ENCODE measurements at regions not wholly inside any gene's neighbourhood (a gene's known extent, or its start where the extent isn't known, plus 50 kb on each side); places are given as distances from the start of the nearest gene placed in this dataset.
"Not testable (repeated sequence)": the region's sequence is repeated elsewhere in the genome, so short reads cannot be mapped to it uniquely, and the experiment has no call there.

GRCh38 chr7:131937868-131938267, 381.4 kb upstream of the PODXL start:
- H3K27me3 Mint-ChIP-seq, result no peaks in the 10 kb centered on the region
- peaks cover 2% of the 10 kb centered on the region for H3K9me3 Mint-ChIP-seq
- H3K4me3 Mint-ChIP-seq, result no peak overlapping the region
- H3K36me3 Mint-ChIP-seq (ENCODE audit: low read depth), result no peaks in the 10 kb centered on the region
- ChIA-PET POLR2A (no interaction called here), CTCF (no interaction called here)
- TF ChIP-seq CTCF (IDR thresholded peaks at IDR 0.05), result no peak
- intact Hi-C loops (cut with micrococcal nuclease), result no loop called here
- DNase-seq (no peak), ATAC-seq (ENCODE audit: low read depth) (no peak)
- no peak overlapping the region for H3K27ac Mint-ChIP-seq
- H3K4me1 Mint-ChIP-seq, result no peaks in the 10 kb centered on the region

GRCh38 chr7:131935180-131935579, 378.8 kb upstream of the PODXL start:
- intact Hi-C loops (cut with micrococcal nuclease), result no loop called here
- no peaks in the 10 kb centered on the region for H3K36me3 Mint-ChIP-seq (ENCODE audit: low read depth)
- no peak for DNase-seq
- CTCF ChIA-PET, result no interaction called here
- TF ChIP-seq CTCF (IDR thresholded peaks at IDR 0.05), result no peak
- ATAC-seq (ENCODE audit: low read depth), result no peak
- no peaks in the 10 kb centered on the region for H3K4me1 Mint-ChIP-seq
- H3K9me3 Mint-ChIP-seq, result peaks cover 2% of the 10 kb centered on the region
- no peak overlapping the region for H3K27ac Mint-ChIP-seq
- H3K27me3 Mint-ChIP-seq, result no peaks in the 10 kb centered on the region
- H3K4me3 Mint-ChIP-seq, result no peak overlapping the region
- POLR2A ChIA-PET, result no interaction called here

GRCh38 chr7:131934452-131934851, 378.0 kb upstream of the PODXL start:
- Mint-ChIP-seq H3K27ac (no peak overlapping the region), H3K27me3 (no peaks in the 10 kb centered on the region), H3K4me1 (no peaks in the 10 kb centered on the region), H3K9me3 (peaks cover 2% of the 10 kb centered on the region), H3K36me3 (ENCODE audit: low read depth) (no peaks in the 10 kb centered on the region), H3K4me3 (no peak overlapping the region)
- ATAC-seq (ENCODE audit: low read depth) (no peak), DNase-seq (no peak)
- ChIA-PET CTCF (no interaction called here), POLR2A (no interaction called here)
- intact Hi-C loops (cut with micrococcal nuclease), result no loop called here
- TF ChIP-seq CTCF (IDR thresholded peaks at IDR 0.05), result no peak

- Mint-ChIP-seq H3K27me3 (no peaks in the 10 kb centered on the region), H3K4me3 (no peak overlapping the region), H3K9me3 (peaks cover 2% of the 10 kb centered on the region), H3K27ac (no peak overlapping the region), H3K4me1 (no peaks in the 10 kb centered on the region), H3K36me3 (ENCODE audit: low read depth) (no peaks in the 10 kb centered on the region)
- CTCF ChIA-PET, result no interaction called here
- DNase-seq (no peak), ATAC-seq (ENCODE audit: low read depth) (no peak)
- no peak for TF ChIP-seq CTCF (IDR thresholded peaks at IDR 0.05)
- intact Hi-C loops (cut with micrococcal nuclease), result no loop called here
- POLR2A ChIA-PET, result no interaction called here
These were observed 377.4 kb upstream of the PODXL start for GRCh38 chr7:131933751-131934289.

GRCh38 chr7:131933219-131933618, 376.8 kb upstream of the PODXL start:
- H3K9me3 Mint-ChIP-seq; H3K27me3 Mint-ChIP-seq; CTCF ChIA-PET; H3K4me3 Mint-ChIP-seq; intact Hi-C loops (cut with micrococcal nuclease); H3K4me1 Mint-ChIP-seq; H3K36me3 Mint-ChIP-seq (ENCODE audit: low read depth); POLR2A ChIA-PET; H3K27ac Mint-ChIP-seq; ATAC-seq (ENCODE audit: low read depth); DNase-seq: not testable (repeated sequence)

- no peak for TF ChIP-seq CTCF (IDR thresholded peaks at IDR 0.05)
- intact Hi-C loops (cut with micrococcal nuclease), result no loop called here
- H3K36me3 Mint-ChIP-seq (ENCODE audit: low read depth), result no peaks in the 10 kb centered on the region
- H3K9me3 Mint-ChIP-seq, result peaks cover 2% of the 10 kb centered on the region
- POLR2A ChIA-PET, result no interaction called here
- DNase-seq (no peak), ATAC-seq (ENCODE audit: low read depth) (no peak)
- no peaks in the 10 kb centered on the region for H3K4me1 Mint-ChIP-seq
- H3K27me3 Mint-ChIP-seq, result no peaks in the 10 kb centered on the region
- H3K27ac Mint-ChIP-seq, result no peak overlapping the region
- CTCF ChIA-PET, result no interaction called here
- H3K4me3 Mint-ChIP-seq, result no peak overlapping the region
These were observed 375.8 kb upstream of the PODXL start for GRCh38 chr7:131932271-131932670.
